ENCODE measurements at regions not wholly inside any gene's neighbourhood (a gene's known extent, or its start where the extent isn't known, plus 50 kb on each side); places are given as distances from the start of the nearest gene placed in this dataset.

- DNase-seq: no peak
- Mint-ChIP-seq H3K27me3 (no peaks in the 10 kb centered on the region), H3K4me3 (no peak overlapping the region), H3K27ac (no peak overlapping the region), H3K36me3 (no peaks in the 10 kb centered on the region), H3K9me3 (peaks cover 2 to 12% (median 6%) of the 10 kb centered on the region in 5 donors), H3K4me1 (no peaks in the 10 kb centered on the region)
- POLR2A ChIA-PET: no interaction called here
- no peaks in the 10 kb centered on the region for H3K27me3 ChIP-seq (ENCODE audit: insufficient read depth, low read length, poor library complexity, severe bottlenecking)
- H3K27ac ChIP-seq (ENCODE audit: low read depth, low read length): no peak overlapping the region
- H3K4me3 ChIP-seq (ENCODE audit: low read length): no peak overlapping the region
- no peaks in the 10 kb centered on the region for H3K36me3 ChIP-seq (ENCODE audit: insufficient read depth, low read length)
- CTCF ChIA-PET: no interaction called here
- H3K4me1 ChIP-seq (ENCODE audit: insufficient read depth, low read length): no peaks in the 10 kb centered on the region
- no peaks in the 10 kb centered on the region for H3K9me3 ChIP-seq (ENCODE audit: low read length)
Measured at GRCh38 chr3:21028412-21028811, 722.6 kb downstream of the ZNF385D start.

GRCh38 chr3:21024563-21024962 is 726.4 kb downstream of the ZNF385D start:
- Mint-ChIP-seq H3K27me3 (no peaks in the 10 kb centered on the region), H3K4me1 (no peaks in the 10 kb centered on the region), H3K36me3 (no peaks in the 10 kb centered on the region), H3K27ac (no peak overlapping the region), H3K4me3 (no peak overlapping the region), H3K9me3 (peaks cover 7 to 15% (median 8%) of the 10 kb centered on the region in 5 donors)
- no peak for DNase-seq
- POLR2A ChIA-PET: no interaction called here
- Histone ChIP-seq H3K27ac (ENCODE audit: low read depth, low read length) (no peak overlapping the region), H3K9me3 (ENCODE audit: low read length) (no peaks in the 10 kb centered on the region), H3K4me1 (ENCODE audit: insufficient read depth, low read length) (no peaks in the 10 kb centered on the region), H3K36me3 (ENCODE audit: insufficient read depth, low read length) (no peaks in the 10 kb centered on the region), H3K4me3 (ENCODE audit: low read length) (no peak overlapping the region), H3K27me3 (ENCODE audit: insufficient read depth, low read length, poor library complexity, severe bottlenecking) (no peaks in the 10 kb centered on the region)
- CTCF ChIA-PET: no interaction called here

GRCh38 chr3:21020681-21021080 is 730.3 kb downstream of the ZNF385D start:
- Histone ChIP-seq H3K27me3 (ENCODE audit: insufficient read depth, low read length, poor library complexity, severe bottlenecking) (no peaks in the 10 kb centered on the region), H3K4me1 (ENCODE audit: insufficient read depth, low read length) (no peaks in the 10 kb centered on the region), H3K9me3 (ENCODE audit: low read length) (no peaks in the 10 kb centered on the region), H3K36me3 (ENCODE audit: insufficient read depth, low read length) (no peaks in the 10 kb centered on the region), H3K27ac (ENCODE audit: low read depth, low read length) (no peak overlapping the region), H3K4me3 (ENCODE audit: low read length) (no peak overlapping the region)
- no peaks in the 10 kb centered on the region for H3K27me3 Mint-ChIP-seq
- ChIA-PET POLR2A (no interaction called here), CTCF (no interaction called here)
- H3K4me3 Mint-ChIP-seq: no peak overlapping the region
- DNase-seq: no peak
- H3K9me3 Mint-ChIP-seq: peaks cover 8 to 28% (median 13%) of the 10 kb centered on the region in 5 donors
- H3K4me1 Mint-ChIP-seq: no peaks in the 10 kb centered on the region
- H3K27ac Mint-ChIP-seq: no peak overlapping the region
- H3K36me3 Mint-ChIP-seq: no peaks in the 10 kb centered on the region

- Mint-ChIP-seq H3K27me3 (no peaks in the 10 kb centered on the region), H3K4me3 (no peak overlapping the region), H3K4me1 (no peaks in the 10 kb centered on the region), H3K27ac (no peak overlapping the region), H3K36me3 (no peaks in the 10 kb centered on the region), H3K9me3 (peaks cover 6 to 28% (median 18%) of the 10 kb centered on the region in 5 donors)
- Histone ChIP-seq H3K9me3 (ENCODE audit: low read length) (no peaks in the 10 kb centered on the region), H3K4me1 (ENCODE audit: insufficient read depth, low read length) (no peaks in the 10 kb centered on the region), H3K4me3 (ENCODE audit: low read length) (no peak overlapping the region), H3K27me3 (ENCODE audit: insufficient read depth, low read length, poor library complexity, severe bottlenecking) (no peaks in the 10 kb centered on the region), H3K27ac (ENCODE audit: low read depth, low read length) (no peak overlapping the region), H3K36me3 (ENCODE audit: insufficient read depth, low read length) (no peaks in the 10 kb centered on the region)
- POLR2A ChIA-PET: no interaction called here
- DNase-seq: no peak
- CTCF ChIA-PET: no interaction called here
Measured at GRCh38 chr3:21020043-21020442, 731.0 kb downstream of the ZNF385D start.

GRCh38 chr3:21017115-21017852 is 733.7 kb downstream of the ZNF385D start:
- Mint-ChIP-seq H3K4me3 (no peak overlapping the region), H3K27me3 (no peaks in the 10 kb centered on the region), H3K27ac (no peak overlapping the region), H3K36me3 (no peaks in the 10 kb centered on the region), H3K4me1 (no peaks in the 10 kb centered on the region), H3K9me3 (peaks cover 6 to 39% (median 31%) of the 10 kb centered on the region in 5 donors)
- no peak overlapping the region for H3K4me3 ChIP-seq (ENCODE audit: low read length)
- ChIA-PET CTCF (interaction anchor here (1.3 kb wide), 1 partner anchor 48 kb away, joined by 3 read pairs; no protein-coding TSS in a partner anchor), POLR2A (no interaction called here)
- no peaks in the 10 kb centered on the region for H3K4me1 ChIP-seq (ENCODE audit: insufficient read depth, low read length)
- no peaks in the 10 kb centered on the region for H3K27me3 ChIP-seq (ENCODE audit: insufficient read depth, low read length, poor library complexity, severe bottlenecking)
- no peak overlapping the region for H3K27ac ChIP-seq (ENCODE audit: low read depth, low read length)
- no peaks in the 10 kb centered on the region for H3K9me3 ChIP-seq (ENCODE audit: low read length)
- H3K36me3 ChIP-seq (ENCODE audit: insufficient read depth, low read length): no peaks in the 10 kb centered on the region
- DNase-seq: no peak

- no peaks in the 10 kb centered on the region for H3K36me3 Mint-ChIP-seq
- Histone ChIP-seq H3K27ac (ENCODE audit: low read depth, low read length) (no peak overlapping the region), H3K4me3 (ENCODE audit: low read length) (no peak overlapping the region), H3K9me3 (ENCODE audit: low read length) (no peaks in the 10 kb centered on the region), H3K4me1 (ENCODE audit: insufficient read depth, low read length) (no peaks in the 10 kb centered on the region), H3K36me3 (ENCODE audit: insufficient read depth, low read length) (no peaks in the 10 kb centered on the region), H3K27me3 (ENCODE audit: insufficient read depth, low read length, poor library complexity, severe bottlenecking) (no peaks in the 10 kb centered on the region)
- no peaks in the 10 kb centered on the region for H3K27me3 Mint-ChIP-seq
- H3K4me1 Mint-ChIP-seq: no peaks in the 10 kb centered on the region
- DNase-seq: no peak
- POLR2A ChIA-PET: no interaction called here
- no peak overlapping the region for H3K4me3 Mint-ChIP-seq
- CTCF ChIA-PET: no interaction called here
- H3K9me3 Mint-ChIP-seq: peaks cover under 1 to 42% (median 29%) of the 10 kb centered on the region in 5 donors
- no peak overlapping the region for H3K27ac Mint-ChIP-seq
Measured at GRCh38 chr3:21013566-21013965, 737.4 kb downstream of the ZNF385D start.

GRCh38 chr3:20999661-21000060 is 751.3 kb downstream of the ZNF385D start:
- H3K9me3 Mint-ChIP-seq: peaks cover 0 to 24% (median 3%) of the 10 kb centered on the region in 5 donors
- DNase-seq: no peak
- no peaks in the 10 kb centered on the region for H3K27me3 Mint-ChIP-seq
- no peak overlapping the region for H3K27ac Mint-ChIP-seq
- H3K36me3 ChIP-seq (ENCODE audit: insufficient read depth, low read length): no peaks in the 10 kb centered on the region
- no peaks in the 10 kb centered on the region for H3K27me3 ChIP-seq (ENCODE audit: insufficient read depth, low read length, poor library complexity, severe bottlenecking)
- H3K9me3 ChIP-seq (ENCODE audit: low read length): no peaks in the 10 kb centered on the region
- CTCF ChIA-PET: no interaction called here
- POLR2A ChIA-PET: no interaction called here
- H3K4me1 ChIP-seq (ENCODE audit: insufficient read depth, low read length): no peaks in the 10 kb centered on the region
- H3K4me1 Mint-ChIP-seq: no peaks in the 10 kb centered on the region
- H3K4me3 Mint-ChIP-seq: no peak overlapping the region
- H3K27ac ChIP-seq (ENCODE audit: low read depth, low read length): no peak overlapping the region
- no peak overlapping the region for H3K4me3 ChIP-seq (ENCODE audit: low read length)
- H3K36me3 Mint-ChIP-seq: no peaks in the 10 kb centered on the region

GRCh38 chr3:20997183-20997582 is 753.8 kb downstream of the ZNF385D start:
- H3K27me3 Mint-ChIP-seq: no peaks in the 10 kb centered on the region
- H3K27ac ChIP-seq (ENCODE audit: low read depth, low read length): no peak overlapping the region
- ChIA-PET POLR2A (no interaction called here), CTCF (no interaction called here)
- H3K36me3 Mint-ChIP-seq: no peaks in the 10 kb centered on the region
- H3K4me1 Mint-ChIP-seq: no peaks in the 10 kb centered on the region
- no peak overlapping the region for H3K4me3 Mint-ChIP-seq
- peaks cover 0 to 18% (median 6%) of the 10 kb centered on the region in 5 donors for H3K9me3 Mint-ChIP-seq
- no peaks in the 10 kb centered on the region for H3K4me1 ChIP-seq (ENCODE audit: insufficient read depth, low read length)
- H3K27ac Mint-ChIP-seq: no peak overlapping the region
- no peak overlapping the region for H3K4me3 ChIP-seq (ENCODE audit: low read length)
- H3K9me3 ChIP-seq (ENCODE audit: low read length): no peaks in the 10 kb centered on the region
- no peak for DNase-seq
- H3K36me3 ChIP-seq (ENCODE audit: insufficient read depth, low read length): no peaks in the 10 kb centered on the region
- H3K27me3 ChIP-seq (ENCODE audit: insufficient read depth, low read length, poor library complexity, severe bottlenecking): no peaks in the 10 kb centered on the region
